ENCODE measurements at regions not wholly inside any gene's neighbourhood (a gene's known extent, or its start where the extent isn't known, plus 50 kb on each side); places are given as distances from the start of the nearest gene placed in this dataset.

GRCh38 chr5:82753374-82753773 lies 323.8 kb downstream of the TMEM167A start:
- no peak overlapping the region for H3K4me3 ChIP-seq (ENCODE audit: low read depth, low read length)

GRCh38 chr5:82749461-82749820 lies 327.8 kb downstream of the TMEM167A start:
- no peak overlapping the region for H3K27ac ChIP-seq
- peak; percentile 43 for DNase-seq
- no peaks in the 10 kb centered on the region for H3K27me3 ChIP-seq (replicated peaks)
- no peak for TF ChIP-seq CTCF (IDR thresholded peaks at IDR 0.05; ENCODE audit: low read depth, low read length, missing control alignments)
- no peak overlapping the region for H3K4me3 ChIP-seq (ENCODE audit: low read depth, low read length)
- in situ Hi-C loops (cut with HindIII; ENCODE audit: low pct_ligation_motif_present, low sequenced_read_pairs): no loop called here
- no peaks in the 10 kb centered on the region for H3K36me3 ChIP-seq (replicated peaks)

More at GRCh38 chr5:82753374-82753773, 323.8 kb downstream of the TMEM167A start:
- no peak overlapping the region for H3K27ac ChIP-seq
- no peaks in the 10 kb centered on the region for H3K36me3 ChIP-seq (replicated peaks)
- in situ Hi-C loops (cut with HindIII; ENCODE audit: low pct_ligation_motif_present, low sequenced_read_pairs): no loop called here
- H3K27me3 ChIP-seq (replicated peaks): no peaks in the 10 kb centered on the region
- no peak for DNase-seq
- TF ChIP-seq CTCF (IDR thresholded peaks at IDR 0.05; ENCODE audit: low read depth, low read length, missing control alignments): no peak

GRCh38 chr5:82748688-82749460 lies 328.3 kb downstream of the TMEM167A start:
- Histone ChIP-seq H3K4me3 (ENCODE audit: low read depth, low read length) (no peak overlapping the region), H3K27ac (no peak overlapping the region), H3K27me3 (replicated peaks) (no peaks in the 10 kb centered on the region), H3K36me3 (replicated peaks) (no peaks in the 10 kb centered on the region)
- DNase-seq: no peak
- TF ChIP-seq CTCF (IDR thresholded peaks at IDR 0.05; ENCODE audit: low read depth, low read length, missing control alignments): no peak
- in situ Hi-C loops (cut with HindIII; ENCODE audit: low pct_ligation_motif_present, low sequenced_read_pairs): no loop called here

- DNase-seq: no peak
- Histone ChIP-seq H3K27ac (no peak overlapping the region), H3K36me3 (replicated peaks) (no peaks in the 10 kb centered on the region), H3K27me3 (replicated peaks) (no peaks in the 10 kb centered on the region), H3K4me3 (ENCODE audit: low read depth, low read length) (no peak overlapping the region)
- no peak for TF ChIP-seq CTCF (IDR thresholded peaks at IDR 0.05; ENCODE audit: low read depth, low read length, missing control alignments)
- in situ Hi-C loops (cut with HindIII; ENCODE audit: low pct_ligation_motif_present, low sequenced_read_pairs): no loop called here
These were observed 329.2 kb downstream of the TMEM167A start for GRCh38 chr5:82747986-82748385.

GRCh38 chr5:82745016-82745415 lies 332.2 kb downstream of the TMEM167A start:
- Histone ChIP-seq H3K36me3 (replicated peaks) (no peaks in the 10 kb centered on the region), H3K27ac (no peak overlapping the region), H3K4me3 (ENCODE audit: low read depth, low read length) (no peak overlapping the region), H3K27me3 (replicated peaks) (no peaks in the 10 kb centered on the region)
- TF ChIP-seq CTCF (IDR thresholded peaks at IDR 0.05; ENCODE audit: low read depth, low read length, missing control alignments): no peak
- no peak for DNase-seq
- in situ Hi-C loops (cut with HindIII; ENCODE audit: low pct_ligation_motif_present, low sequenced_read_pairs): no loop called here
